ENCODE measurements at regions not wholly inside any gene's neighbourhood (a gene's known extent, or its start where the extent isn't known, plus 50 kb on each side); places are given as distances from the start of the nearest gene placed in this dataset.
"Not testable (repeated sequence)": the region's sequence is repeated elsewhere in the genome, so short reads cannot be mapped to it uniquely, and the experiment has no call there.

DNA sequence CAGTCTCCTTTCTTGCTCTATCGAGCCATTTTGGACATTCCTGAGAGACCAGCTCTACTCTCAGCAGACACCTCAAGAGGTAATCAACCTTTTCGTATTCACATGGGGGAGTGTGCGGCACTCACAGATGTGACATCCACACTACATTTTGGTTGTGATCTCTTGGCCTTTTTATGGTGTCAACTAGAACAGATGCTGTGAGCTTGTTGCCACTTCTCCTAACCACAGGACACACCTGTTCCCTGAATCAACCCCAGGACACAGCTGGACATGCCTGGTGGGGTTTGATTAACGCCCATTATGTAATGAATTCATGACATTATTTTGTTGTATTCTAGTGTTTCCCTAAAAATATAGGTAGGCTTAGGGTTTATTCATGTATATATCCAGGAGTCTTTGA, 1143.6 kb downstream of the TMEM121 start (continued):
- TF ChIP-seq SRF (IDR thresholded peaks at IDR 0.05; ENCODE audit: low read depth, low read length) (no peak), EZH2 (IDR thresholded peaks at IDR 0.05; ENCODE audit: low read depth, low read length, severe bottlenecking) (no peak), RAD21 (IDR thresholded peaks at IDR 0.05 in 1 of 2, conservative IDR thresholded peaks at IDR 0.05 in 1 of 2; ENCODE audit: low read depth in 2 of 2, low read length in 2 of 2) (no peak), HDAC2 (IDR thresholded peaks at IDR 0.05; ENCODE audit: borderline replicate concordance in 1 of 2, low read depth in 2 of 2, low read length in 2 of 2) (no peak)
- TF ChIP-seq, protein P1, sequence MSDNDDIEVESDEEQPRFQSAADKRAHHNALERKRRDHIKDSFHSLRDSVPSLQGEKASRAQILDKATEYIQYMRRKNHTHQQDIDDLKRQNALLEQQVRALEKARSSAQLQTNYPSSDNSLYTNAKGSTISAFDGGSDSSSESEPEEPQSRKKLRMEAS (IDR thresholded peaks at IDR 0.05), result no peak

DNA sequence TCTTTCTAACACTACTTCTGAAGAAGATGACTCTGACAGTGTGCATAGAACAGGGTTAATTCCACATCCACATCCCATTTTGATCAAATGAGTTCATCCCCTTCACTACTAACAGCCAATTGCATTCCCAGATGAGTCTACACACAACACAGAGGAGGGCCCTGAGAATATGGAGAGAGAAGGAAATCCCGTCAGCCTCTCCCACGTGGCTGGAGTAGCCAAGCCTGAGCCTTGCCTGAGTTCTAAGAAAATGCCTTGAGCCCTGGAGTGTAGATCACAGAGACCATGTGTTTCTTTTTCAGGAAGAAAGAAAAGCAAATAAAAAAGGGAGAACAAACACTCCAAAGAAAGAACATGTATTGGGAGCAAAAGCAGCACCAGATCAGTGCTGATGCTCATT, 1147.7 kb downstream of the TMEM121 start:
- H3K36me3 ChIP-seq (ENCODE audit: control insufficient read depth in 2 of 4, insufficient read depth in 4 of 4, low read length in 3 of 4); H3K18ac ChIP-seq (ENCODE audit: extremely low read depth, low read length); H3K79me2 ChIP-seq (ENCODE audit: control insufficient read depth in 1 of 2, insufficient read depth in 2 of 2, low read length in 2 of 2); H4K20me1 ChIP-seq (replicated peaks in 1 of 2; ENCODE audit: control insufficient read depth in 1 of 2, insufficient read depth in 2 of 2, low read length in 2 of 2); H3K27ac ChIP-seq (ENCODE audit: low read depth, low read length); H3K79me1 ChIP-seq (ENCODE audit: low read depth, low read length); H3K27me3 ChIP-seq (replicated peaks in 1 of 4; ENCODE audit: control insufficient read depth in 3 of 4, extremely low read depth in 1 of 4, insufficient read depth in 3 of 4, low read length in 3 of 4); H3K14ac ChIP-seq (ENCODE audit: insufficient read length); H3K56ac ChIP-seq (replicated peaks; ENCODE audit: insufficient read length, low read depth, low read length); H3K4ac ChIP-seq (replicated peaks; ENCODE audit: insufficient read length, low read depth, low read length); H3K4me3 ChIP-seq (ENCODE audit: extremely low read depth in 1 of 4, insufficient read depth in 2 of 4, low read depth in 3 of 4, low read length in 4 of 4); H2AFZ ChIP-seq (ENCODE audit: low read length); H3K9ac ChIP-seq (replicated peaks in 1 of 4; ENCODE audit: extremely low read depth in 1 of 4, low read depth in 3 of 4, low read length in 3 of 4); H4K8ac ChIP-seq (ENCODE audit: extremely low read depth, insufficient read depth, low read length); POLR2A ChIA-PET (ENCODE audit: partially characterized antibody); H2BK120ac ChIP-seq (replicated peaks; ENCODE audit: low read depth, low read length); H3K4me1 ChIP-seq (replicated peaks in 1 of 4; ENCODE audit: control insufficient read depth in 3 of 4, insufficient read depth in 4 of 4, low read length in 3 of 4); H3K4me2 ChIP-seq (ENCODE audit: insufficient read depth in 1 of 2, low read depth in 2 of 2, low read length in 2 of 2); H2BK15ac ChIP-seq (ENCODE audit: low read length); H2BK20ac ChIP-seq (ENCODE audit: low read length); H2AK5ac ChIP-seq (ENCODE audit: low read depth, low read length); DNase-seq (ENCODE audit: low read depth in 1 of 2, low spot score in 2 of 2); CTCF ChIA-PET (ENCODE audit: partially characterized antibody); FAIRE-seq; H4K91ac ChIP-seq (replicated peaks; ENCODE audit: insufficient read length, low read length); H2BK5ac ChIP-seq (ENCODE audit: low read depth, low read length); H4K5ac ChIP-seq (ENCODE audit: insufficient read length, low read depth, low read length); H3K23me2 ChIP-seq (ENCODE audit: low read depth, low read length); H3K23ac ChIP-seq (ENCODE audit: insufficient read length); H2BK12ac ChIP-seq (ENCODE audit: low read depth, low read length): not testable (repeated sequence)
- WGBS, 2 experiments (ENCODE audit: extremely low coverage in 1 of 2, insufficient coverage in 1 of 2, insufficient read length in 1 of 2, insufficient replicate concordance in 2 of 2, low coverage in 1 of 2, low lambda C conversion rate in 2 of 2, missing lambda C conversion rate in 1 of 2), result 71% methylated on average over 2 of the region's 2 CpGs; no CpG with 5 or more reads in 1 of the 2 experiments
- peaks cover 39 to 52% of the 10 kb centered on the region in 2 experiments for H3K9me3 ChIP-seq (ENCODE audit: insufficient read depth in 2 of 2, low read depth in 1 of 2, low read length in 1 of 2)

Measured in H1 (cell line).